Neural cell (in vitro differentiated cells): ENCODE measurements at regions not wholly inside any gene's neighbourhood (a gene's known extent, or its start where the extent isn't known, plus 50 kb on each side); places are given as distances from the start of the nearest gene placed in this dataset.

Experiments used
- H2AFZ ChIP-seq: fragments of 200-600, 300-800 bp; sonication (generic), shearing (Covaris generic); 2 replicates; pipeline ENCODE4 v1.6.0; 2014; ENCODE audit warnings: low read depth, mild to moderate bottlenecking, antibody characterized with exemption, low read length, moderate library complexity
- H3F3A ChIP-seq: fragments of 200-600 bp; shearing (Covaris generic); 2 replicates; pipeline ENCODE4 v1.6.1; 2016; ENCODE audit warnings: mild to moderate bottlenecking, moderate library complexity, mixed read lengths, antibody characterized with exemption, low read length; ENCODE audit not compliant: insufficient read depth, poor library complexity, severe bottlenecking
- H3K27ac ChIP-seq: fragments of 200-600, 300-800 bp; sonication (generic), shearing (Covaris generic); 2 replicates; pipeline ENCODE4 v1.5.1; 2014; ENCODE audit warnings: mild to moderate bottlenecking, low read length, moderate library complexity
- H3K27me3 ChIP-seq: fragments of 300-800, 200-600 bp; sonication (generic), shearing (Covaris generic); 2 replicates; pipeline ENCODE4 v1.6.0; 2014; ENCODE audit warnings: mild to moderate bottlenecking, low read depth, low read length, moderate library complexity; ENCODE audit not compliant: insufficient read depth
- H3K36me3 ChIP-seq: fragments of 300-800, 200-600 bp; sonication (generic), shearing (Covaris generic); 2 replicates; pipeline ENCODE4 v1.5.1; 2014; ENCODE audit warnings: mild to moderate bottlenecking, antibody characterized with exemption, low read length, moderate library complexity; ENCODE audit not compliant: insufficient read depth
- H3K4me2 ChIP-seq: fragments of 300-800, 200-600 bp; sonication (generic), shearing (Covaris generic); 2 replicates; pipeline ENCODE4 v1.6.0; 2014; ENCODE audit warnings: mild to moderate bottlenecking, low read length
- H3K4me3 ChIP-seq: fragments of 300-800, 200-600 bp; sonication (generic), shearing (Covaris generic); 2 replicates; pipeline ENCODE4 v1.5.1; 2014; ENCODE audit warnings: mild to moderate bottlenecking, low read length, moderate library complexity
- H3K79me2 ChIP-seq: fragments of 200-600 bp; shearing (Covaris generic); replicated peaks from 2 replicates; pipeline ENCODE4 v1.6.0; 2014; ENCODE audit warnings: mild to moderate bottlenecking, low read length, moderate library complexity; ENCODE audit not compliant: insufficient read depth
- H3K9ac ChIP-seq: fragments of 300-800, 200-600 bp; sonication (generic), shearing (Covaris generic); 2 replicates; pipeline ENCODE4 v1.6.1; 2016; ENCODE audit warnings: mild to moderate bottlenecking, low read length, mixed read lengths
- H3K9me2 ChIP-seq: fragments of 200-600 bp; shearing (Covaris generic); 2 replicates; pipeline ENCODE4 v1.6.1; 2016; ENCODE audit warnings: mild to moderate bottlenecking, low read length, mixed read lengths; ENCODE audit not compliant: insufficient read depth
- H3K9me3 ChIP-seq: fragments of 200-600, 300-800 bp; sonication (generic), shearing (Covaris generic); 2 replicates; pipeline ENCODE4 v1.6.1; 2016; ENCODE audit warnings: mild to moderate bottlenecking, mixed run types, low read length, moderate library complexity, mixed read lengths
- H4K20me1 ChIP-seq: fragments of 200-600 bp; shearing (Covaris generic); 2 replicates; pipeline ENCODE4 v1.6.1; 2016; ENCODE audit warnings: mild to moderate bottlenecking, mixed run types; ENCODE audit not compliant: insufficient read depth
- EP300 ChIP-seq: fragments of 450-650 bp; conservative IDR thresholded peaks from 2 replicates; pipeline ENCODE4 v1.6.1; 2014; ENCODE audit warnings: antibody characterized with exemption, mild to moderate bottlenecking, moderate library complexity; ENCODE audit not compliant: poor library complexity, severe bottlenecking
- EZH2 ChIP-seq: fragments of 200-600, 300-800 bp; shearing (Covaris generic), sonication (generic); IDR thresholded peaks from 2 replicates; pipeline ENCODE4 v1.6.1; 2014; ENCODE audit warnings: antibody characterized with exemption, low read length, borderline replicate concordance, mild to moderate bottlenecking; ENCODE audit not compliant: insufficient read depth, poor library complexity, severe bottlenecking
- MXI1 ChIP-seq: fragments of 450-650 bp; conservative IDR thresholded peaks from 2 replicates; pipeline ENCODE4 v1.6.1; 2014; ENCODE audit warnings: antibody characterized with exemption, mild to moderate bottlenecking; ENCODE audit not compliant: poor library complexity, severe bottlenecking
- POLR2AphosphoS5 ChIP-seq: IDR thresholded peaks from 2 replicates; pipeline ENCODE4 v1.6.1; 2012
- RAD21 ChIP-seq: fragments of 450-650 bp; conservative IDR thresholded peaks from 2 replicates; pipeline ENCODE4 v1.6.1; 2014; ENCODE audit warnings: antibody characterized with exemption, mild to moderate bottlenecking, moderate library complexity
- REST ChIP-seq: IDR thresholded peaks from 2 replicates; pipeline ENCODE4 v1.6.1; 2012; ENCODE audit warnings: borderline replicate concordance
- SMC3 ChIP-seq: fragments of 450-650 bp; conservative IDR thresholded peaks from 2 replicates; pipeline ENCODE4 v1.6.1; 2014; ENCODE audit warnings: antibody characterized with exemption, mild to moderate bottlenecking, moderate library complexity; ENCODE audit not compliant: poor library complexity
- TAF1 ChIP-seq: IDR thresholded peaks from 2 replicates; pipeline ENCODE4 v1.6.1; 2012; ENCODE audit warnings: low read depth
- TF ChIP-seq, protein P1 (sequence below): fragments of 450-650 bp; IDR thresholded peaks from 2 replicates; pipeline ENCODE4 v1.5.1; 2014; ENCODE audit warnings: antibody characterized with exemption, mild to moderate bottlenecking, moderate library complexity; ENCODE audit not compliant: poor library complexity, severe bottlenecking

DNA sequence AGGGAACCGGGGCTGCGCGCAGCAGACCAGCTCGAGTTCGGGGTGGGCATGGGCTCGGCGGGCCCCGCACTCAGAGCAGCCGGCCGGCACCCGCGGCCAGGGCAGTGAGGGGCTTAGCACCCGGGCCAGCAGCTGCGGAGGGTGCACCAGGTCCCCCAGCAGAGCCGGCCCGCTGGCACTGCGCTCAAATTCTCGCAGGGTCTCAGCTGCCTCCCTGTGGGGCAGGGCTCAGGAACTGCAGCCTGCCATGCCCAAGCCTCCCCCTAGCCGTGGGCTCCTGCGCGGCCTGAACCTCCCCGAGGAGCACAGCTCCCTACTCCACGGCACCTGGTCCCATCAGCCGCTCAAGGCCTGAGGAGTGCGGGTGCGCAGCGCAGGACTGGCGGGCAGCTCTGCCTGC lies 172.9 kb upstream of the SLC30A5 start:
- Histone ChIP-seq H4K20me1 (no peaks in the 10 kb centered on the region), H3K9ac (no peak overlapping the region), H3K9me3 (no peaks in the 10 kb centered on the region), H3K9me2 (no peaks in the 10 kb centered on the region), H3F3A (no peaks in the 10 kb centered on the region), H3K27me3 (no peaks in the 10 kb centered on the region), H3K79me2 (no peaks in the 10 kb centered on the region), H3K27ac (no peak overlapping the region), H2AFZ (no peak overlapping the region), H3K4me3 (no peak overlapping the region), H3K36me3 (no peaks in the 10 kb centered on the region), H3K4me2 (no peak overlapping the region)
- no peak for TF ChIP-seq REST
- TF ChIP-seq RAD21 = no peak
- no peak for TF ChIP-seq POLR2AphosphoS5
- TF ChIP-seq SMC3 = no peak
- TF ChIP-seq, protein P1, sequence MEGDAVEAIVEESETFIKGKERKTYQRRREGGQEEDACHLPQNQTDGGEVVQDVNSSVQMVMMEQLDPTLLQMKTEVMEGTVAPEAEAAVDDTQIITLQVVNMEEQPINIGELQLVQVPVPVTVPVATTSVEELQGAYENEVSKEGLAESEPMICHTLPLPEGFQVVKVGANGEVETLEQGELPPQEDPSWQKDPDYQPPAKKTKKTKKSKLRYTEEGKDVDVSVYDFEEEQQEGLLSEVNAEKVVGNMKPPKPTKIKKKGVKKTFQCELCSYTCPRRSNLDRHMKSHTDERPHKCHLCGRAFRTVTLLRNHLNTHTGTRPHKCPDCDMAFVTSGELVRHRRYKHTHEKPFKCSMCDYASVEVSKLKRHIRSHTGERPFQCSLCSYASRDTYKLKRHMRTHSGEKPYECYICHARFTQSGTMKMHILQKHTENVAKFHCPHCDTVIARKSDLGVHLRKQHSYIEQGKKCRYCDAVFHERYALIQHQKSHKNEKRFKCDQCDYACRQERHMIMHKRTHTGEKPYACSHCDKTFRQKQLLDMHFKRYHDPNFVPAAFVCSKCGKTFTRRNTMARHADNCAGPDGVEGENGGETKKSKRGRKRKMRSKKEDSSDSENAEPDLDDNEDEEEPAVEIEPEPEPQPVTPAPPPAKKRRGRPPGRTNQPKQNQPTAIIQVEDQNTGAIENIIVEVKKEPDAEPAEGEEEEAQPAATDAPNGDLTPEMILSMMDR = no peak
- no peak for TF ChIP-seq MXI1
- TF ChIP-seq EP300 = no peak
- TF ChIP-seq EZH2 = no peak
- TF ChIP-seq TAF1 = no peak

DNA sequence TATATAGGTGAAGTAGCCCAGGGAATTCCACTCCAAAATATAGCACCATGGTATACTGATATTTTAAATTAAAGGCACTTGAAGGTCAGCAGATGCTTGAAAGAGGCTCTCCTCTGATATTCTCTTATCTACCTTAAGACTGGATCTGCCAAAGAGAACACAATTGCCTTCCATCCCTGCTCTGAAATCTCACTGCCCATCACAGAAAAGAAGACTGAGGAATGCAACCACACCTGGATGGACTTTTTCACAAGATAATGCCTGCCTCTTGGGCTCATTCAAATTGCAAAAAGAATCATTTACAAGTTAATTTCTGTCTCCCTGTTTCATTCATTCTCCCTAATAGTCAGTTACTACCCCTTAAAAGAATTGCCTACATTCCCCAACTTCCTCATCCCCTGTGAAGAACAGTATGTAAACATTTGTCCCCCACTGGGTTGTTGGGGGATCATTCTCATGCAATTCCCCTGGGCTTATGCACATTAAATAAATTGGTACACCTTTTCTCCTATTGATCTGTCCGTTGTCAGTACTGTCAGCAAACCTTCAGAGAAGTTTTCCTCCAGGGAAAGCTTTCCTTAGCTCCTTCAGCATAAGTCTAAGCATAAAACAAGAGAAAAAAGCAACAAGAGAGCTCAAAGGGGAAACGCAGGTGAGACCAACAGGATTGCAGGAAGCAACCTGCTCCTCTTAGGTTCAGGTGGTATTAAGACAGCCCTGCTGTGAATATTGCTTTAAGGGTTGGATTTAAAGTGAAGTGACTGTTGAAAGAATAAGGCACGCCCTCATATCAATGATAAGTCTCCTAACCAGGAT lies 171.4 kb upstream of the SLC30A5 start:
- Histone ChIP-seq H3K79me2 (no peaks in the 10 kb centered on the region), H4K20me1 (no peaks in the 10 kb centered on the region), H3K9ac (no peak overlapping the region), H3F3A (no peaks in the 10 kb centered on the region), H3K36me3 (no peaks in the 10 kb centered on the region), H3K27ac (no peak overlapping the region), H3K4me2 (no peak overlapping the region), H3K9me3 (no peaks in the 10 kb centered on the region), H3K27me3 (no peaks in the 10 kb centered on the region), H2AFZ (no peak overlapping the region), H3K4me3 (no peak overlapping the region), H3K9me2 (no peaks in the 10 kb centered on the region)
- no peak for TF ChIP-seq RAD21
- no peak for TF ChIP-seq SMC3
- no peak for TF ChIP-seq EZH2
- TF ChIP-seq REST = no peak
